VCaP (cell line): ENCODE measurements at regions not wholly inside any gene's neighbourhood (a gene's known extent, or its start where the extent isn't known, plus 50 kb on each side); places are given as distances from the start of the nearest gene placed in this dataset.

ENCODE experiments used
- H3K27ac ChIP-seq: fragments of 450-650 bp; 2 replicates; pipeline ENCODE4 v1.5.1; 2017
- CTCF ChIP-seq: fragments of 450-650 bp; conservative IDR thresholded peaks from 2 replicates; pipeline ENCODE4 v1.5.1; 2017; ENCODE audit warnings: mild to moderate bottlenecking, moderate library complexity

GRCh38 chr5:152987131-152987530 is 503.3 kb upstream of the GRIA1 start:
- no peak overlapping the region for H3K27ac ChIP-seq
- no peak for TF ChIP-seq CTCF

- TF ChIP-seq CTCF, result no peak
- no peak overlapping the region for H3K27ac ChIP-seq
Measured at GRCh38 chr5:152990217-152990616, 500.3 kb upstream of the GRIA1 start.

- H3K27ac ChIP-seq, result no peak overlapping the region
- TF ChIP-seq CTCF, result no peak
Measured at GRCh38 chr5:152990649-152991048, 499.8 kb upstream of the GRIA1 start.

GRCh38 chr5:152994033-152994680 is 496.3 kb upstream of the GRIA1 start:
- TF ChIP-seq CTCF, result no peak
- no peak overlapping the region for H3K27ac ChIP-seq

GRCh38 chr5:152995214-152995725 is 495.2 kb upstream of the GRIA1 start:
- TF ChIP-seq CTCF, result no peak
- no peak overlapping the region for H3K27ac ChIP-seq

- H3K27ac ChIP-seq, result no peak overlapping the region
- no peak for TF ChIP-seq CTCF
Measured at GRCh38 chr5:153005711-153006110, 484.8 kb upstream of the GRIA1 start.

GRCh38 chr5:153006681-153007080 is 483.8 kb upstream of the GRIA1 start:
- no peak overlapping the region for H3K27ac ChIP-seq
- no peak for TF ChIP-seq CTCF
